SIG-M5 (cell line): ENCODE measurements at regions not wholly inside any gene's neighbourhood (a gene's known extent, or its start where the extent isn't known, plus 50 kb on each side); places are given as distances from the start of the nearest gene placed in this dataset.

Source experiments
- DNase-seq: peaks from one replicate; lab custom pipeline; 2025; lab: John Stamatoyannopoulos, UW

- no peak for DNase-seq
Observed at GRCh38 chr6:113344969-113345368, 512.2 kb upstream of the MARCKS start.

- DNase-seq = no peak
Observed at GRCh38 chr6:113347436-113347835, 509.7 kb upstream of the MARCKS start.

GRCh38 chr6:113350461-113350860 is 506.7 kb upstream of the MARCKS start:
- no peak for DNase-seq

GRCh38 chr6:113351173-113351834 is 505.8 kb upstream of the MARCKS start:
- DNase-seq = no peak

- no peak for DNase-seq
Observed at GRCh38 chr6:113352029-113352801, 504.9 kb upstream of the MARCKS start.

GRCh38 chr6:113352831-113353230 is 504.3 kb upstream of the MARCKS start:
- no peak for DNase-seq

- no peak for DNase-seq
Observed at GRCh38 chr6:113353392-113353791, 503.8 kb upstream of the MARCKS start.

- DNase-seq = no peak
Observed at GRCh38 chr6:113354204-113354895, 502.8 kb upstream of the MARCKS start.

GRCh38 chr6:113356139-113356538 is 501.0 kb upstream of the MARCKS start:
- DNase-seq = no peak

- no peak for DNase-seq
Observed at GRCh38 chr6:113357041-113357440, 500.1 kb upstream of the MARCKS start.

GRCh38 chr6:113358063-113358583 is 499.0 kb upstream of the MARCKS start:
- DNase-seq = no peak

- DNase-seq = no peak
Observed at GRCh38 chr6:113359155-113360140, 497.7 kb upstream of the MARCKS start.

GRCh38 chr6:113361014-113361645 is 496.0 kb upstream of the MARCKS start:
- no peak for DNase-seq

- DNase-seq = no peak
Observed at GRCh38 chr6:113362301-113363047, 494.7 kb upstream of the MARCKS start.

GRCh38 chr6:113363048-113363798 is 493.9 kb upstream of the MARCKS start:
- no peak for DNase-seq

- no peak for DNase-seq
Observed at GRCh38 chr6:113363866-113364265, 493.3 kb upstream of the MARCKS start.

GRCh38 chr6:113364766-113365165 is 492.4 kb upstream of the MARCKS start:
- no peak for DNase-seq

GRCh38 chr6:113365191-113365590 is 492.0 kb upstream of the MARCKS start:
- DNase-seq = no peak

- no peak for DNase-seq
Observed at GRCh38 chr6:113366505-113366904, 490.6 kb upstream of the MARCKS start.
